ENCODE measurements at regions not wholly inside any gene's neighbourhood (a gene's known extent, or its start where the extent isn't known, plus 50 kb on each side); places are given as distances from the start of the nearest gene placed in this dataset.
A peak's percentile ranks its signal among the peaks of the same experiment; 100 is the strongest.

DNA sequence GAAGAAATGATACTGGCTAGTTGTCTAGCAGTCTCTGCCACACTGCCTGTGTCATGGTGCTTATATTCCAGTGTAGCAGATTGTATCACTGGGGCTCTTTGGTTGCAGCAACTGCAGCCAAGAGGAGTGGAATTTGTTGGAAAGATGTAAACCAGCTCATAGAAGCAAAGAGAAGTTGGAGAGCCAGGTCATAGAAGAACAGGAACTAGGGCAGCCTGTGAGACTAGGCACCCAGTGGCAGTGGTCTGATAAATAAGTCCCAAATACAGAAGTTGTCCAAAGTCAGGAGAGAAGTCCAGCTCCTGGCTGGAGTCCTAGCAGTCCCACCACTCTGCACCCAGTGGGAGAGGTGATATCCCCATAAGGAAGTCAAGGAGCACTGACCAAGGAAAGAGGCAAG is 172.5 kb upstream of the ARID2 start:
- peaks cover 0 to 5% (median 0%) of the 10 kb centered on the region in 5 donors for H3K9me3 Mint-ChIP-seq

GRCh38 chr12:45558353-45558752 is 171.2 kb upstream of the ARID2 start:
- no peaks in the 10 kb centered on the region for H3K4me1 ChIP-seq (ENCODE audit: insufficient read depth, low read length)

More for the DNA sequence above, 172.5 kb upstream of the ARID2 start:
- no peaks in the 10 kb centered on the region for H3K9me3 ChIP-seq (ENCODE audit: low read length)
- no peak overlapping the region for H3K27ac ChIP-seq (ENCODE audit: low read depth, low read length)
- no peaks in the 10 kb centered on the region for H3K27me3 ChIP-seq (ENCODE audit: insufficient read depth, low read length, poor library complexity, severe bottlenecking)
- CTCF ChIA-PET, result no interaction called here
- POLR2A ChIA-PET, result no interaction called here
- Mint-ChIP-seq H3K4me1 (peaks cover 0 to 5% (median 0%) of the 10 kb centered on the region in 3 donors), H3K36me3 (peaks cover 0 to 4% (median 0%) of the 10 kb centered on the region in 3 donors), H3K4me3 (no peak overlapping the region), H3K27me3 (no peaks in the 10 kb centered on the region), H3K27ac (no peak overlapping the region)
- H3K36me3 ChIP-seq (ENCODE audit: insufficient read depth, low read length), result no peaks in the 10 kb centered on the region
- no peak overlapping the region for H3K4me3 ChIP-seq (ENCODE audit: low read length)
- H3K4me1 ChIP-seq (ENCODE audit: insufficient read depth, low read length), result no peaks in the 10 kb centered on the region
- no peak for DNase-seq

GRCh38 chr12:45559537-45559936 is 170.0 kb upstream of the ARID2 start:
- peaks cover 0 to 11% (median 0%) of the 10 kb centered on the region in 3 donors for H3K36me3 Mint-ChIP-seq
- Histone ChIP-seq H3K27ac (ENCODE audit: low read depth, low read length) (no peak overlapping the region), H3K9me3 (ENCODE audit: low read length) (no peaks in the 10 kb centered on the region), H3K4me3 (ENCODE audit: low read length) (no peak overlapping the region), H3K4me1 (ENCODE audit: insufficient read depth, low read length) (no peaks in the 10 kb centered on the region), H3K27me3 (ENCODE audit: insufficient read depth, low read length, poor library complexity, severe bottlenecking) (no peaks in the 10 kb centered on the region), H3K36me3 (ENCODE audit: insufficient read depth, low read length) (no peaks in the 10 kb centered on the region)
- no peak for DNase-seq
- H3K27me3 Mint-ChIP-seq, result peaks cover 0 to 4% of the 10 kb centered on the region in 2 donors
- CTCF ChIA-PET, result no interaction called here
- no peak overlapping the region for H3K4me3 Mint-ChIP-seq
- H3K9me3 Mint-ChIP-seq, result peaks cover 0 to 5% (median 0%) of the 10 kb centered on the region in 5 donors
- POLR2A ChIA-PET, result no interaction called here
- H3K27ac Mint-ChIP-seq, result no peak overlapping the region
- H3K4me1 Mint-ChIP-seq, result peaks cover 0 to 5% (median 0%) of the 10 kb centered on the region in 3 donors

More at GRCh38 chr12:45558353-45558752, 171.2 kb upstream of the ARID2 start:
- Mint-ChIP-seq H3K4me3 (no peak overlapping the region), H3K9me3 (peaks cover 0 to 5% (median 0%) of the 10 kb centered on the region in 5 donors), H3K27ac (no peak overlapping the region), H3K4me1 (peaks cover 0 to 5% (median 0%) of the 10 kb centered on the region in 3 donors), H3K36me3 (peaks cover 0 to 11% (median 0%) of the 10 kb centered on the region in 3 donors), H3K27me3 (no peaks in the 10 kb centered on the region)
- no peak overlapping the region for H3K27ac ChIP-seq (ENCODE audit: low read depth, low read length)
- ChIA-PET CTCF (interaction anchor here (0.6 kb wide), 1 partner anchor 15 kb away, joined by 3 read pairs; no protein-coding TSS in a partner anchor), POLR2A (no interaction called here)
- H3K9me3 ChIP-seq (ENCODE audit: low read length), result no peaks in the 10 kb centered on the region
- no peak overlapping the region for H3K4me3 ChIP-seq (ENCODE audit: low read length)
- no peaks in the 10 kb centered on the region for H3K36me3 ChIP-seq (ENCODE audit: insufficient read depth, low read length)
- no peaks in the 10 kb centered on the region for H3K27me3 ChIP-seq (ENCODE audit: insufficient read depth, low read length, poor library complexity, severe bottlenecking)
- no peak for DNase-seq

- ChIA-PET POLR2A (no interaction called here), CTCF (no interaction called here)
- Histone ChIP-seq H3K27ac (ENCODE audit: low read depth, low read length) (no peak overlapping the region), H3K4me1 (ENCODE audit: insufficient read depth, low read length) (no peaks in the 10 kb centered on the region), H3K36me3 (ENCODE audit: insufficient read depth, low read length) (no peaks in the 10 kb centered on the region), H3K9me3 (ENCODE audit: low read length) (no peaks in the 10 kb centered on the region), H3K27me3 (ENCODE audit: insufficient read depth, low read length, poor library complexity, severe bottlenecking) (no peaks in the 10 kb centered on the region), H3K4me3 (ENCODE audit: low read length) (no peak overlapping the region)
- Mint-ChIP-seq H3K4me3 (no peak overlapping the region), H3K27me3 (peaks cover 0 to 4% of the 10 kb centered on the region in 2 donors), H3K9me3 (peaks cover 0 to 5% (median 0%) of the 10 kb centered on the region in 5 donors), H3K36me3 (peaks cover 0 to 11% (median 0%) of the 10 kb centered on the region in 3 donors), H3K27ac (no peak overlapping the region), H3K4me1 (peaks cover 0 to 5% (median 0%) of the 10 kb centered on the region in 3 donors)
- no peak for DNase-seq
These were observed 168.8 kb upstream of the ARID2 start for GRCh38 chr12:45560689-45561088.

- DNase-seq, result no peak
- H3K27me3 ChIP-seq (ENCODE audit: insufficient read depth, low read length, poor library complexity, severe bottlenecking), result no peaks in the 10 kb centered on the region
- peak overlapping the region in 1 of 8 donors; percentile 62 for H3K27ac Mint-ChIP-seq
- peaks cover 0 to 5% (median 0%) of the 10 kb centered on the region in 5 donors for H3K9me3 Mint-ChIP-seq
- H3K27me3 Mint-ChIP-seq, result peaks cover 0 to 4% of the 10 kb centered on the region in 2 donors
- peaks cover 0 to 5% (median 0%) of the 10 kb centered on the region in 3 donors for H3K4me1 Mint-ChIP-seq
- H3K36me3 Mint-ChIP-seq, result peaks cover 0 to 11% (median 0%) of the 10 kb centered on the region in 3 donors
- H3K9me3 ChIP-seq (ENCODE audit: low read length), result no peaks in the 10 kb centered on the region
- no peaks in the 10 kb centered on the region for H3K4me1 ChIP-seq (ENCODE audit: insufficient read depth, low read length)
- H3K4me3 ChIP-seq (ENCODE audit: low read length), result no peak overlapping the region
- ChIA-PET POLR2A (no interaction called here), CTCF (no interaction called here)
- H3K27ac ChIP-seq (ENCODE audit: low read depth, low read length), result no peak overlapping the region
- H3K36me3 ChIP-seq (ENCODE audit: insufficient read depth, low read length), result no peaks in the 10 kb centered on the region
- no peak overlapping the region for H3K4me3 Mint-ChIP-seq
These were observed 168.0 kb upstream of the ARID2 start for GRCh38 chr12:45561488-45561887.

DNA sequence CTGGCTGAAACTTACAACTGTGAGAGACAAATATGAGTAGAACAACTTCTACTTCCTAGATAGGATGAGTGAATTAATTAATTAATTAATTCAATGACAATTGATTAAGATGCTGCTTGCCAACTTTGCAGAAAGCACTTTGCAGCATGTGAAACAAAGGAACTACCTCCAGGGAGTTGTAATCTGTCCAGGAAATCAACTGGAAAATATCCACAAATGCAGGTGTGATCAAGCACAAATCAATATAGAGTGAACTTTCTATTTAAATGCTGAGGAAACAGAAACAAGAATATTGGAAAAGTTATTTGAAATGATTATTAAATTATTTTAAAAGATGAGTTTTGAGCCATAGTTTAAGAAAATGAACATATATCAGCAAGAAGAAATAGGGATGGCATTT is 163.9 kb upstream of the ARID2 start:
- H3K27me3 Mint-ChIP-seq, result peaks cover 1 to 4% of the 10 kb centered on the region in 2 donors
- Histone ChIP-seq H3K4me3 (ENCODE audit: low read length) (no peak overlapping the region), H3K27ac (ENCODE audit: low read depth, low read length) (no peak overlapping the region), H3K9me3 (ENCODE audit: low read length) (no peaks in the 10 kb centered on the region), H3K36me3 (ENCODE audit: insufficient read depth, low read length) (no peaks in the 10 kb centered on the region), H3K27me3 (ENCODE audit: insufficient read depth, low read length, poor library complexity, severe bottlenecking) (no peaks in the 10 kb centered on the region), H3K4me1 (ENCODE audit: insufficient read depth, low read length) (no peaks in the 10 kb centered on the region)
- no peak overlapping the region for H3K27ac Mint-ChIP-seq
- no peak overlapping the region for H3K4me3 Mint-ChIP-seq
- DNase-seq, result no peak
- H3K9me3 Mint-ChIP-seq, result no peaks in the 10 kb centered on the region
- peaks cover 0 to 5% (median 0%) of the 10 kb centered on the region in 3 donors for H3K4me1 Mint-ChIP-seq
- CTCF ChIA-PET, result interaction anchor here (1.0 kb wide), 1 partner anchor 22 kb away, joined by 3 read pairs; no protein-coding TSS in a partner anchor
- POLR2A ChIA-PET, result no interaction called here
- H3K36me3 Mint-ChIP-seq, result peaks cover 0 to 7% (median 0%) of the 10 kb centered on the region in 3 donors

- CTCF ChIA-PET, result interaction anchor here (1.0 kb wide), 1 partner anchor 22 kb away, joined by 3 read pairs; no protein-coding TSS in a partner anchor
These were observed 163.2 kb upstream of the ARID2 start for GRCh38 chr12:45566257-45566656.

DNA sequence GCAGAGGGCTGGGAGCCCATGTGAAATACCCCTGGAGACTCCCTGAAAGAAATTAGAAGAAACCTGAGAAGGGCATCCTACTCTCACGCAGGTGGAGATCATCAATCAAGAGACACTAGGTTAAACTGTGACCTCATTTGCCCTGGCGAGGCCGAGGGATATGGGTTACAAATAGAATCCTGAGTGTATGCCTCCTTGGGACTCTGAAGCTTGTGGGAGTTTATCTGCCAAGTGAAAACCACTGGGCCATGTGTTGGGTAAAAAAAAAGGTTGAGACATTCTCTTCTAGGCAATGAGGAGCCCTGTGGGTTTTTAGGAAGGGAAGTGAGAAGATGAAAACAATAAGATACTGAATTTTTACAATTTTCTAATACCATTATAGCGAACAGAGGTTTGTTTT is 160.7 kb upstream of the ARID2 start:
- no peaks in the 10 kb centered on the region for H3K4me1 Mint-ChIP-seq
- Histone ChIP-seq H3K27ac (ENCODE audit: low read depth, low read length) (no peak overlapping the region), H3K9me3 (ENCODE audit: low read length) (no peaks in the 10 kb centered on the region), H3K4me3 (ENCODE audit: low read length) (no peak overlapping the region), H3K27me3 (ENCODE audit: insufficient read depth, low read length, poor library complexity, severe bottlenecking) (no peaks in the 10 kb centered on the region), H3K4me1 (ENCODE audit: insufficient read depth, low read length) (no peaks in the 10 kb centered on the region), H3K36me3 (ENCODE audit: insufficient read depth, low read length) (no peaks in the 10 kb centered on the region)
- no peaks in the 10 kb centered on the region for H3K36me3 Mint-ChIP-seq
- no peak overlapping the region for H3K27ac Mint-ChIP-seq
- H3K9me3 Mint-ChIP-seq, result no peaks in the 10 kb centered on the region
- POLR2A ChIA-PET, result no interaction called here
- DNase-seq, result no peak
- H3K27me3 Mint-ChIP-seq, result peaks cover 1 to 4% of the 10 kb centered on the region in 2 donors
- H3K4me3 Mint-ChIP-seq, result no peak overlapping the region
- CTCF ChIA-PET, result interaction anchor here (1.5 kb wide), 1 partner anchor 10 kb away, joined by 3 read pairs; no protein-coding TSS in a partner anchor

More at GRCh38 chr12:45566257-45566656, 163.2 kb upstream of the ARID2 start:
- Histone ChIP-seq H3K27ac (ENCODE audit: low read depth, low read length) (no peak overlapping the region), H3K4me1 (ENCODE audit: insufficient read depth, low read length) (no peaks in the 10 kb centered on the region), H3K36me3 (ENCODE audit: insufficient read depth, low read length) (no peaks in the 10 kb centered on the region), H3K4me3 (ENCODE audit: low read length) (no peak overlapping the region), H3K9me3 (ENCODE audit: low read length) (no peaks in the 10 kb centered on the region), H3K27me3 (ENCODE audit: insufficient read depth, low read length, poor library complexity, severe bottlenecking) (no peaks in the 10 kb centered on the region)
- Mint-ChIP-seq H3K9me3 (no peaks in the 10 kb centered on the region), H3K4me3 (no peak overlapping the region), H3K27me3 (peaks cover 1 to 4% of the 10 kb centered on the region in 2 donors), H3K36me3 (peaks cover 0 to 7% (median 0%) of the 10 kb centered on the region in 3 donors), H3K4me1 (peaks cover 0 to 5% (median 0%) of the 10 kb centered on the region in 3 donors), H3K27ac (no peak overlapping the region)
- no peak for DNase-seq
- POLR2A ChIA-PET, result no interaction called here

Measured in CD8-positive, alpha-beta memory T cell (primary cell).